SK-N-MC (cell line): ENCODE measurements at regions not wholly inside any gene's neighbourhood (a gene's known extent, or its start where the extent isn't known, plus 50 kb on each side); places are given as distances from the start of the nearest gene placed in this dataset.

Source experiments
- EZH2 ChIP-seq: fragments of 200-600 bp; sonication (generic); IDR thresholded peaks from one replicate; pipeline ENCODE4 v1.6.1; 2017; ENCODE audit warnings: antibody characterized with exemption
- FOXP2 ChIP-seq: optimal IDR thresholded peaks from 2 replicates; pipeline ENCODE3; 2011; ENCODE audit warnings: mild to moderate bottlenecking, moderate library complexity; ENCODE audit not compliant: insufficient read depth; ENCODE audit errors: extremely low read length, control extremely low read depth
- POLR2AphosphoS5 ChIP-seq: IDR thresholded peaks from 2 replicates; pipeline ENCODE4 v1.6.1; 2012; ENCODE audit warnings: mild to moderate bottlenecking, low read depth, low read length, borderline replicate concordance

- TF ChIP-seq EZH2 = no peak
- no peak for TF ChIP-seq POLR2AphosphoS5
- no peak for TF ChIP-seq FOXP2
Observed at GRCh38 chr21:34289856-34290255, 74.0 kb upstream of the KCNE2 start.
